K562 (cell line): ENCODE measurements at regions not wholly inside any gene's neighbourhood (a gene's known extent, or its start where the extent isn't known, plus 50 kb on each side); places are given as distances from the start of the nearest gene placed in this dataset.

Source experiments
- CTCF ChIP-seq, 3 experiments: IDR thresholded peaks in 2 of 3; conservative IDR thresholded peaks in 1 of 3; 2 replicates each; pipeline ENCODE4 v1.5.1; 2011 to 2012; ENCODE audit warnings: low read length in 3 of 3, mild to moderate bottlenecking in 3 of 3, control low read depth in 2 of 3, improper control_type of control experiment in 1 of 3, inconsistent platforms in 1 of 3, low read depth in 1 of 3, mixed read lengths in 1 of 3, moderate library complexity in 1 of 3; ENCODE audit not compliant: insufficient read depth in 2 of 3
- DLX4 ChIP-seq: fragments of 250-450 bp; sonication (Bioruptor Pico); IDR thresholded peaks from 2 replicates; pipeline ENCODE4 v1.6.1; 2021; ENCODE audit warnings: mild to moderate bottlenecking
- E2F1 ChIP-seq: sonication (generic); formaldehyde crosslinking; IDR thresholded peaks from 2 replicates; pipeline ENCODE4 v1.8.1; 2023; ENCODE audit warnings: mild to moderate bottlenecking, missing genetic modification reagents, moderate library complexity
- EHMT2 ChIP-seq: fragments of 450-650 bp; IDR thresholded peaks from 2 replicates; pipeline ENCODE4 v1.6.1; 2018; ENCODE audit warnings: antibody characterized with exemption
- EZH2 ChIP-seq: IDR thresholded peaks from 2 replicates; pipeline ENCODE4 v1.6.1; 2012; ENCODE audit warnings: low read depth, mild to moderate bottlenecking, inconsistent platforms, low read length, borderline replicate concordance
- GABPB1 ChIP-seq: sonication (generic); formaldehyde crosslinking; IDR thresholded peaks from 2 replicates; pipeline ENCODE4 v1.8.0; 2022; ENCODE audit warnings: mild to moderate bottlenecking, missing genetic modification reagents
- NFYB ChIP-seq: IDR thresholded peaks from 2 replicates; pipeline ENCODE4 v1.6.1; 2011; ENCODE audit warnings: mild to moderate bottlenecking, moderate library complexity; ENCODE audit not compliant: insufficient read length; ENCODE audit errors: extremely low read depth
- NRF1 ChIP-seq, 2 experiments: fragments of 450-650 bp; IDR thresholded peaks in 1 of 2; conservative IDR thresholded peaks in 1 of 2; 2 replicates each; pipeline ENCODE4 v1.6.1; 2014; ENCODE audit warnings: mild to moderate bottlenecking in 2 of 2
- POLR2G ChIP-seq: fragments of 200-400 bp; formaldehyde crosslinking; IDR thresholded peaks from 2 replicates; pipeline ENCODE4 v1.6.1; 2017; ENCODE audit warnings: low read depth, mild to moderate bottlenecking, antibody characterized with exemption, low read length, moderate library complexity
- TOE1 ChIP-seq, 2 experiments: fragments of 450-650 bp in 1 of 2; sonication (generic) in 1 of 2; formaldehyde crosslinking in 1 of 2; IDR thresholded peaks; 2 replicates each; pipeline versions ENCODE4 v1.7.1 to v1.8.0; 2016 to 2022; ENCODE audit warnings: borderline replicate concordance in 2 of 2, mild to moderate bottlenecking in 2 of 2, antibody characterized with exemption in 1 of 2, inconsistent platforms in 1 of 2, low read depth in 1 of 2, missing genetic modification reagents in 1 of 2, moderate library complexity in 1 of 2
- ZFX ChIP-seq: sonication (generic); formaldehyde crosslinking; IDR thresholded peaks from 2 replicates; pipeline ENCODE4 v1.8.0; 2022; ENCODE audit warnings: mild to moderate bottlenecking, missing genetic modification reagents, moderate library complexity

GRCh38 chr6:91965872-91966271, 1379.0 kb upstream of the MAP3K7 start:
- TF ChIP-seq TOE1 (IDR thresholded peaks at IDR 0.05; ENCODE audit: borderline replicate concordance), result no peak
- no peak for TF ChIP-seq TOE1 (CRISPR knock-in tag; IDR thresholded peaks at IDR 0.05; ENCODE audit: borderline replicate concordance, low read depth)
- TF ChIP-seq POLR2G, result no peak
- no peak for TF ChIP-seq NRF1 (conservative IDR thresholded peaks at IDR 0.05 in 1 of 2, IDR thresholded peaks at IDR 0.05 in 1 of 2)
- TF ChIP-seq ZFX (CRISPR knock-in tag), result no peak
- TF ChIP-seq CTCF (IDR thresholded peaks at IDR 0.05 in 2 of 3, conservative IDR thresholded peaks at IDR 0.05 in 1 of 3; ENCODE audit: insufficient read depth in 2 of 3, low read depth in 1 of 3, low read length in 3 of 3), result no peak
- TF ChIP-seq E2F1 (CRISPR knock-in tag), result no peak
- no peak for TF ChIP-seq GABPB1
- no peak for TF ChIP-seq EHMT2
- TF ChIP-seq DLX4 (CRISPR knock-in tag), result no peak
- no peak for TF ChIP-seq NFYB
- no peak for TF ChIP-seq EZH2
